ENCODE measurements at regions not wholly inside any gene's neighbourhood (a gene's known extent, or its start where the extent isn't known, plus 50 kb on each side); places are given as distances from the start of the nearest gene placed in this dataset.

- DNase-seq (ENCODE audit: low read depth): no peak
These were observed 168.1 kb upstream of the CHRM3 start for GRCh38 chr1:239218301-239218700.

- DNase-seq (ENCODE audit: low read depth): no peak
These were observed 173.6 kb upstream of the CHRM3 start for GRCh38 chr1:239212811-239213220.

DNA sequence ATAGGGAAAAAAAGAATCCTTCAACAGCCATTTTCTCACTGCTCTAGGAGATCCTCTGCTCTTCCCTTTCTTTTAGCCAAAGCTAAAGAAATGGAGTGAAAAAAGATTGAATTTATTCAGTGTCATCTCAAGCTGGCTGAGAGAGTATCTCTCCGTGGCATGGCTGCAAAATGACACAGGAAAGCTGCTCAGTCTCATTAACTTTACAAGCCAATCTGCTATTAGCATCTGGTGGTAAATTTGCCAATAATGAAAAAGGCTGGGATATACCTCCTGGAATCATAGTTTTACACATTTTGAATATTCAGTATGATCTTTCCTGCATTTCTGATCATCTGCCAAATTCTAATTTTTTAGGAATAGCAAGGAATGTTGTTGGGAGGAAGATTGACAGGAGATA, 176.8 kb upstream of the CHRM3 start:
- DNase-seq (ENCODE audit: low read depth): no peak

GRCh38 chr1:239204401-239204800, 182.0 kb upstream of the CHRM3 start:
- DNase-seq (ENCODE audit: low read depth): no peak

DNA sequence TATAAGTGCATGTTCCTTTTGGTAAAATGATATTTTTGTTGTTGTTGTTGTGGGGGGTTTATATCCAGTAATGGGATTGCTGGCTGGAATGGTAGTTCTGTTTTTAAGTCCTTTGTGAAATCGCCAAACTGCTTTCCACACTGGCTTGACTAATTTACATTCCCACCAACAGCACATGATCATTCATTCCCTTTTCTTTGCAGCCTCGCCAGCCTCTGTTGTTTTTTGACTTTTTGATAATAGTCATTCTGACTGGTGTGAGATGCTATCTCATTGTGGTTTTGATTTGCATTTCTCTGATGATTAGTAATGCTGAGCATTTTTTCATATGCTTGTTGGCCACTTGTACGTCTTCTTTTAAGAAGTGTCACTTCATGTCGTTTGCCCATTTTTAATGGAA, 188.5 kb upstream of the CHRM3 start:
- no peak for DNase-seq (ENCODE audit: low read depth)

DNA sequence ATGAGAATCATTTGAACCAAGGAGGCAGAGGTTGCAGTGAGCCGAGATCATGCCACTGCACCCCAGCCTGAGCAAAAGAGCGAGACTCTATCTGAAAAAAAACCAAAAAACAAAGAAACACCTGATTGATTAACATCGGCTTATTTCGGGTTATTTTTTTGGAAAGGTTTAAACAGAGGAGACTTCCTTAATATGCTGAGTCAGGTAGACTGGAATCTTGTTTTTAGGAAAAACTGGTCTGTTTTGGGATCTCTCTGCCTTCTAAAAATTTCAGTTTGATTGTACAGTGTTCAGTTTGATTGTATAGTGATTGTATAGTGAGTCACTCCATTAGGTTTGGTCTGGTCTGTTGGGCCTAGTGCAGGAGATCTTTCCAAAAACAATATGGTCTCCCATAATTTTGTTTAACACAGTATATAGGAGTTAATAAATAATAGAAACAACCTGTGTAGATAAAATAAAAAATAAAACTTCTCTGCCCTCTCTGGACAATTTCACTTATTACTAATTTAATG, 196.3 kb upstream of the CHRM3 start:
- DNase-seq (ENCODE audit: low read depth): no peak

GRCh38 chr1:239186487-239186886, 199.9 kb upstream of the CHRM3 start:
- DNase-seq (ENCODE audit: low read depth): no peak

- DNase-seq (ENCODE audit: low read depth): no peak
These were observed 201.1 kb upstream of the CHRM3 start for GRCh38 chr1:239185245-239185619.

DNA sequence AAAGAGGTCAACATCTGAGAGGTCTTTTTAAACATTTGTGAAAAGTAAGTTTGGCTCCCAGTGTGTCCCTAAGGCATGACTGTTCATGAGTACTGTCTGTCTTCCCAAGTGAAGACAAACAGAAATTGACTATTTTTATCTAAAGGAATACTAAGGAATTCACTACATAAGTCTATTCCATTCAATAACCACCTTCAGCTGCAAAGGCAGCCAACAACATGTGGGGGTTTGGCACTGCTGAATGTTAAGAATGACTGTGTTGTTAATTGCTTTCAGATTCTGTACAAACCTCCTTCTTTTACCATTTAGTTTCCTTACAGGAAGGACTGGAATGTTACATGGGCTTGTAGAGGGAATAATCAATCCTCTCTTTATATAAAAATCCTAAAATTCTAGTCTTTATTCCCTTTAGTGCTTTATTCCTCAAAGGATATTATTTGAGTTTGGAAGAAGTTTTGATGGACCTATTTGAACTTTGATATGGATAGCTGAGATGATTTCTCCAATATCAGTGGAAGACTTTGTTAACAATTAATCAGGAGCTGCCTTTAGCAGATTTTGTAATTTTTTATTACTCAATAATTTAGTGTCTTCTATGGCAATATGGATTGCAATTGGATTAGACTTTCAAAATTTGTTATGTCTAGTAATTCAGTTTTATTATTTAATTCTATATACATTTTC, 201.7 kb upstream of the CHRM3 start:
- DNase-seq (ENCODE audit: low read depth): no peak

DNA sequence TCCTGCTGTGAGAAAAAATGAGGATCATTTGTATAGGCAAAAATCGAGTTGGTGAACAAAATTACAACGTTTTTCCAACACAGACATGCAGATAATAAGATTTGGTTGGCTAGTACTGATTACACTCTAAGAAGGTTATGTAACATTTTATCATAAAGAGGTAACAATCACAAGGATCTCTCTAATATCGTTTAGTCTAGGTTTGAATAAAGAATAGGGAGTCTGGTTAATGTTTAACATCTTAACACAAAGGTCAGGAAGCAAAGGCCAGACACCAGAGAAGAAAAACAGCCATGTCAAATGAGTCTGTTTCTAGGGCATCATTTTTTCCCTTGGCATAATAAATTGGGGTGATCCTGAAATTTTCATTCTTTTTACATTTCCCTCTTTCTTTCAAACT, 207.4 kb upstream of the CHRM3 start:
- DNase-seq (ENCODE audit: low read depth): no peak

GRCh38 chr1:239174880-239175279, 211.5 kb upstream of the CHRM3 start:
- no peak for DNase-seq (ENCODE audit: low read depth)

DNA sequence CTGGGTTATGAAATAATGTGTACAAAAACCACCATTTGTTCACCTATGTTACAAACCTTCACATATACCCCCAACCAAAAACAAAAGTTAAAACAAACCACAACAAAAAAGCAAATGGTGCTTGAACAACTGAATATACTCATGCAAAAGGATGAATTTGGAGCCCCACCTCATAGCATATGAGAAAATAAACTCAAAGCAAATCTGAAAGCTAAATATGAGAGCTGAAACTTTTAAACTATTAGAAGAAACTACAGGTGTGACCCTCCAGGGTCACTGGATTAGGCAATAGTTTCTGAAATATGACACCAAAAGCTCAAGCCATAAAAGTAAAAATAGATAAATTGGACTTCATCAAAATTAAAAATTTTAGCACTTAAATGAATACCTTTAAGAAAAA, 215.5 kb upstream of the CHRM3 start:
- DNase-seq (ENCODE audit: low read depth): no peak

GRCh38 chr1:239169276-239169675, 217.1 kb upstream of the CHRM3 start:
- DNase-seq (ENCODE audit: low read depth): no peak

- DNase-seq (ENCODE audit: low read depth): no peak
These were observed 221.8 kb upstream of the CHRM3 start for GRCh38 chr1:239164451-239165180.

DNA sequence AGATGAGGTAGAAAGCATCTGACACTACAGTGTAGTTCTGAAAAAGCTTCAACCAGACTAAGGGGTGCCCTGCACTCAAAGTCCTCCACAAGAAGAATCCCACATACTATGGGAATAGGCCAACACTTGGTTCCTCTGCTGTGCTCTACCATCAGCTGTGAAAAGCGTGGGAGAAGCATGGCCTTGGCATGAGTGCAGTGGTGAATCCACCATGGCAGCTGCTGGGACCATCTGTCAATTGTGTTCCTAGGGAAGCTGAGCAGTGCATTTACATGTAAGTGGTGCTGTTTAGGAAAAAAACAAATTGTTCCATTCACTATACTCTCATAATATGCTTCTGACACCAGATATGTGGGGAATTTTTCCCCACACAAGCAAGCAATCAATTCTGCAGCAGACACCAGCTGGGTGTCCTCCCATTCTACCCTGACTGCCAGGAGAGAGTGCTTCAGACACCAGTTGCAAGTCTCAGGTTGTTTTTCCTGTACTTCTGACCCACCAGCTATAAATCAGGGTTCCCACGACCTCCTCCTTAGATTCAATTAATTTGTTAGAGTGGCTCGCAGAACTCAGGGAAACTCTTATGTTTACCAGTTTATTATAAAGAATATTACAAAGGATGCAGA, 230.8 kb upstream of the CHRM3 start:
- DNase-seq (ENCODE audit: low read depth): no peak

DNA sequence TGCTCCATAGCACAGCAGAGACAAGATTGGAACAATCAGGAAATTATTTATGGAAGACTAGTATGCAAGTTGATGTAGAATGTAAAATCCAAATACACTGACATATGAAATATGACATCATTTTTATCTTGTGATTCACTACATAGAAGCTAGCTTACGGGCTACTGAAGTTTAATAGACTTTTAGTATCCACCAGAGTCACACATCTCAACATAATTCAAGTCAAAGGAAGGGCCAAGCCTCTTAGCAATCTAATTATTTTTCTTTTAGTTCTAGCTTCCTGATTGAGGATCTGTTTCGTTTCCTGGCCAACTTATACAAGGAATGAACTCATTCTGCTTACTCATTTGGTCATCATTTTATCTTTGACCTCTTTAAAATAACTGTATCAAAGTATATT, 234.4 kb upstream of the CHRM3 start:
- no peak for DNase-seq (ENCODE audit: low read depth)

DNA sequence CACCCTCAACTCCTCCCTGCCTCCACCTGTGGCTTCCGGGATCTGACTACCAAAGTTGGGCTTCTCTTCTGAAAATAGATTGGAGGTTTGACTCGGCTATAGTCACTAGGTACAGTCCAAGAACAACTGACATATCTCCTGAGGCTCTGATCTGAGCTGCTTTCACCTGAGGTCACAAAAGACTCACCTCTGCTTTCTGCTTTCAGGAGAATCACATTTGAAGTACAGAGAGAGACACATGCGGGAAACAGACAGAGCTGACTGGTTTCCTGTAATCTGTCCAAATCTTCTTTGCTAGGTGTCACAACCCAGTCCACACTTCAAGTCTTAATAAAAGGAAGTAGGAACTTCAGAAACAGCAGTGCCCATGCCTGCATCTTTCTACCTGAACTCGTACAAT, 245.4 kb upstream of the CHRM3 start:
- no peak for DNase-seq (ENCODE audit: low read depth)

DNA sequence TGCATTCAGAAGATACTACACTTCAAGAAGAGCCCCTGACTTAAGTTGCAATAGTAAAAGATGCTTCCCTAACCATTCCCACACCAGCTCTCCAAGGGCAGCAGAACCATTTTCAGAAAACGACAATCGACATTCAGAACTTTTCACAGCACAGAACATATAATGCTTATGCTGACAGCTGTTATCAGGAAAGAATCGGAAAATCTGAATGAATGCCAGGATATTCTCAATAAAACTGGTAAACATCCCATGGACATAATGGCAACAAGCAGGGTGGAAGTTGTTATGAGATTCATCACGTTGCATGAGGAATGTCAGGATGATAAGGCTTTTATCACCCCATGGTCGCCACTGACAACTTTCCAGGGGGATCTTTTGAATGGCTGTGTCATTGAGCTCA, 246.6 kb upstream of the CHRM3 start:
- DNase-seq (ENCODE audit: low read depth): no peak

DNA sequence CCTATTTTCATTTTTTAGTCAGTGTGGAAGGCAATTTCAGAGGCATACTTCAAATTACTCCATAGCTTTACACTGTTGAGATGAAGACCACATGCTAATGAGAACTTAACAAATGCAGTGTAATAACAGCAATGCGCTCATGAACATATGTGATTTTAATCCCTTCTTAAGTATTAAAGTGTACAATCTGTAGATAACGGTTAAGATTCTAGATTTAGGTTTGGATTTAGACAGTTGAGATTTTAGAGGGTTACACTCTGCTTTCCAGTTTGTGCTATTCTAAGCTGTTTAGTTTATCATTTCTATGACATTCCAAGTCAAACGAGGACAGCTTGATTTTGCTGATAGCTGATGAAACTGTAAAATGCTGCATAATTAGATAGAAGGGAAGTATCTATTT, 257.8 kb upstream of the CHRM3 start:
- DNase-seq (ENCODE audit: low read depth): no peak

DNA sequence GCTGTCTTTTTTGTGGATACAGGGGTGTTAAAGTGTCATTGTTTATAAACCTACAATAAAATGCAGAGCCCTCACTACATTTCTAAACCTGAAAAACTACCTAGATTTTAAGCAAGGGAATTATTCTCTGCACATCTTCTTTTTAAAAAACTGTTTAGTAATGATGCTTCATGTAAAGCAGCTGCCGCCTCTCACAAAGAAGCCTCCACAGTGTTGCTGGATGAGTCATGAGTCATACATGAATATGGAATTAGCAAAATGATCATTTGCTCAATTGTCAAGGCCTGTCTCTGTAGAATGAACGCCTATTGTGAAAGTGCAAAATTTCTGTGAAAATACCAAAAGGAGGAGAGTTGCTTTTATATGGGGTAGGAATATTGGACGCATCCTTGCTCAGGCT, 259.5 kb upstream of the CHRM3 start:
- DNase-seq (ENCODE audit: low read depth): no peak

- no peak for DNase-seq (ENCODE audit: low read depth)
These were observed 260.5 kb upstream of the CHRM3 start for GRCh38 chr1:239125893-239126292.

GRCh38 chr1:239125027-239125426, 261.3 kb upstream of the CHRM3 start:
- no peak for DNase-seq (ENCODE audit: low read depth)

DNA sequence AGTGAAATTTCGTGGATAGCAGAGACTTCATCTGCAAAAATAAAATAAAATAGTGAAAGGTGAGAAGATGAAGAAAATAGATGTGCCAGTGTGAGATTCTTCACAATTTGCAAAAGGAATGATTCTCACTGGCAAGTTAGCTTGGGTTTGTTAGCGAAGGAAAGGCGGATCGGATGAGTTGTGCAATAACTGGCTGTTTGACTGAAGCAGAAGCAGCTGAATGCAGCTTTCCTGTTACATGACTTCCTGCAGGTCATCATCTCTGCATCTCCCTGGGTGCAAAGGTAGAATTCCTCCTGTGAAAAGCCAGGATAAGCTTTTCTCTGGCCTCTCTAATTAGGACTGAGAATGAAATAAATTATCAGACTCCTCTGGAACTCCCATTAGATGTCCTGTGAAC, 263.1 kb upstream of the CHRM3 start:
- DNase-seq (ENCODE audit: low read depth): no peak
